ENCODE measurements at regions not wholly inside any gene's neighbourhood (a gene's known extent, or its start where the extent isn't known, plus 50 kb on each side); places are given as distances from the start of the nearest gene placed in this dataset.

GRCh38 chr11:127625402-127625801 is 624.8 kb upstream of the KIRREL3 start:
- TF ChIP-seq, protein P1, sequence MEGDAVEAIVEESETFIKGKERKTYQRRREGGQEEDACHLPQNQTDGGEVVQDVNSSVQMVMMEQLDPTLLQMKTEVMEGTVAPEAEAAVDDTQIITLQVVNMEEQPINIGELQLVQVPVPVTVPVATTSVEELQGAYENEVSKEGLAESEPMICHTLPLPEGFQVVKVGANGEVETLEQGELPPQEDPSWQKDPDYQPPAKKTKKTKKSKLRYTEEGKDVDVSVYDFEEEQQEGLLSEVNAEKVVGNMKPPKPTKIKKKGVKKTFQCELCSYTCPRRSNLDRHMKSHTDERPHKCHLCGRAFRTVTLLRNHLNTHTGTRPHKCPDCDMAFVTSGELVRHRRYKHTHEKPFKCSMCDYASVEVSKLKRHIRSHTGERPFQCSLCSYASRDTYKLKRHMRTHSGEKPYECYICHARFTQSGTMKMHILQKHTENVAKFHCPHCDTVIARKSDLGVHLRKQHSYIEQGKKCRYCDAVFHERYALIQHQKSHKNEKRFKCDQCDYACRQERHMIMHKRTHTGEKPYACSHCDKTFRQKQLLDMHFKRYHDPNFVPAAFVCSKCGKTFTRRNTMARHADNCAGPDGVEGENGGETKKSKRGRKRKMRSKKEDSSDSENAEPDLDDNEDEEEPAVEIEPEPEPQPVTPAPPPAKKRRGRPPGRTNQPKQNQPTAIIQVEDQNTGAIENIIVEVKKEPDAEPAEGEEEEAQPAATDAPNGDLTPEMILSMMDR (IDR thresholded peaks at IDR 0.05; ENCODE audit: low read depth, low read length): no peak

DNA sequence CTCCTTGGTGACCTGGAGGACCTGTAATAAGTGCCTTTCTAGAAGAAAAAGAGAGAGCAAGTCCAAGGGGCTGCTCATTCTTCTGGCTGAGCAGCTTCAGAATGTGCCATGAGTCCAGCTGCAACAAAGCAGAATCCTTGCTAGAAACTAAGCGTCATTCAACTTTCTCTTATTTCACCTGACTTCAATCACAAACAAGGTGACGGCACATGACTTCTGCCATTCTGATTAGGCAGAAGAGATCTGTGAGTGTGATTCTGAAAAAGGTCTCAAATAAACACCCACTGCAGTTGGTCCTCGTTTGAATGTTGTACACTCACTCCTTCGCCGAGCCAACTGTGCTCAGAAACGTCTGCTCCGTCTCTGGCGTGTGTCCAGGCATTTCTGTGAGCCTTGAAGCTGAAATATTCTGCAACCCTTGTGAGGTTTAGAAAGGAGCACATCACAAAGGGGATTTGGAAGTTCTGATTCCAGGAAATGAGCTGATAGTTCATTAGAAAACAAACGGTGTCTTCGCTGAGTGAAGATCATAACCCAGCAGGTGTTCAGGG is 623.8 kb upstream of the KIRREL3 start:
- no peak overlapping the region for H3K4me3 ChIP-seq (ENCODE audit: low read depth, low read length)
- TF ChIP-seq, protein P1 (IDR thresholded peaks at IDR 0.05; ENCODE audit: low read depth, low read length): no peak

More at GRCh38 chr11:127625402-127625801, 624.8 kb upstream of the KIRREL3 start:
- no peak overlapping the region for H3K4me3 ChIP-seq (ENCODE audit: low read depth, low read length)

- TF ChIP-seq, protein P1 (IDR thresholded peaks at IDR 0.05; ENCODE audit: low read depth, low read length): no peak
- H3K4me3 ChIP-seq (ENCODE audit: low read depth, low read length): no peak overlapping the region
These were observed 622.1 kb upstream of the KIRREL3 start for GRCh38 chr11:127622686-127623085.

DNA sequence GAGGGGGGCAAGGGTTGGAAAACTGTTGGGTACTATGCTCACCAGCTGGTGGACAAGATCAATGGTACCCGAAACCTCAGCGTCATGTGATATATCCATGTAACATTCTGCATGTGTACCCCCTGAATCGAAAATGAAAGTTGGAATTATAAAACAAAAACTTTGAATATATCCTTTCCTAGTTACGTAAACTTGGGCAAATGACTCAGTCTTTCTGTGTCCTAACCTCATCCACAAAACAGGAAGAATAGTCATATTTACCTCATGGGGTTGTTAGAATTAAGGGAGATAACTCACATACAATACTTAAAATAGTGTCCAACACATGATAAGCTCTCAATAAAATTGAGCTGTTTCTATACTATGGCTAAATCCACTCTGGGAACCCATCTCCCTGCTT is 620.1 kb upstream of the KIRREL3 start:
- H3K4me3 ChIP-seq (ENCODE audit: low read depth, low read length): no peak overlapping the region
- TF ChIP-seq, protein P1 (IDR thresholded peaks at IDR 0.05; ENCODE audit: low read depth, low read length): no peak

DNA sequence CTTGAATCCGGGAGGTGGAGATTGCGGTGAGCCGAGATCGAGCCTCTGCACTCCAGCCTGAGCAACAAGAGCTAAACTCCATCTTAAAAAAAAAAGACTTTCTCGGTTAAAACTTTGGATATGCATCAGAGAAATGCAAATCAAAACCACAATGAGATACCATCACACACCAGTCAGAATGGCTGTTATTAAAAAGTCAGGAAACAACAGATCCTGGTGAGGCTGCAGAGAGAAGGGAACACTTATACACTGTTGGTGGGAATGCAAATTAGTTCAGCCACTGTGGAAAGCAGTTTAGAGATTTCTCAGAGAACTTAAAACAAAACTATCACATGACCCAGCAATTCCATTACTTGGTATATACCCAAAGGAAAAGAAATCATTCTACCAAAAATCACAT is 619.4 kb upstream of the KIRREL3 start:
- no peak overlapping the region for H3K4me3 ChIP-seq (ENCODE audit: low read depth, low read length)
- TF ChIP-seq, protein P1 (IDR thresholded peaks at IDR 0.05; ENCODE audit: low read depth, low read length): no peak

GRCh38 chr11:127618721-127619120 is 618.2 kb upstream of the KIRREL3 start:
- no peak overlapping the region for H3K4me3 ChIP-seq (ENCODE audit: low read depth, low read length)
- TF ChIP-seq, protein P1 (IDR thresholded peaks at IDR 0.05; ENCODE audit: low read depth, low read length): no peak

DNA sequence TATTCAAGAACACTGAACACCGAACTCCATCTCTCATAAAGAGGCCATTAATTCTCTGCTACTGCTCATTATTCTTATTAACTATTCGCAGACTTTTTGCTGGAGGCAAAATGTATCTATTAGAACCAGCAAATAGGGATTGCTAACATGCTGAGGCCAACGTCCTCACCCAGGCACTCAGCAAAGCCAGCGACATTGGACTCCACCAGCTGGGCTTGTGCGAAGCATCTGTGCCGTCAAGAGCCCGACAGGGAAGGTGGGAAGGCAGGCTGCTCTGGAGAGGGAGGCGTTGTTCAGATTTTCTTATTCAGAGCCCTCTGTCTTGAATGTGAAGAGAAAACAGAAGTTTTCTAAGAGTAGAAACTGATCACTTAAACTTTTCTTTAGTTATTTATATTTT is 615.6 kb upstream of the KIRREL3 start:
- H3K4me3 ChIP-seq (ENCODE audit: low read depth, low read length): no peak overlapping the region
- TF ChIP-seq, protein P1 (IDR thresholded peaks at IDR 0.05; ENCODE audit: low read depth, low read length): no peak

Measured in WI38 (cell line).